CD14-positive monocyte (primary cell): ENCODE measurements at regions not wholly inside any gene's neighbourhood (a gene's known extent, or its start where the extent isn't known, plus 50 kb on each side); places are given as distances from the start of the nearest gene placed in this dataset.

Experiments used
- DNase-seq, 3 donors: peaks; one replicate each; pipeline ENCODE4 v3.0.0-alpha.2; 2011 to 2022
- H2AFZ ChIP-seq: 2 replicates; pipeline ENCODE4 v1.6.0; 2012; ENCODE audit warnings: mild to moderate bottlenecking, low read depth, low read length, inconsistent platforms; ENCODE audit not compliant: insufficient read depth, poor library complexity, severe bottlenecking
- H3K27ac ChIP-seq, 2 donors: 1 replicate in 1 of 2; 2 replicates in 1 of 2; pipeline ENCODE4 v1.5.1; 2012 to 2013; ENCODE audit warnings: low read length in 2 of 2, control low read depth in 1 of 2, inconsistent platforms in 1 of 2, low read depth in 1 of 2, mild to moderate bottlenecking in 1 of 2
- H3K27me3 ChIP-seq, 2 donors: one replicate each; pipeline versions ENCODE4 v1.6.0 to v1.6.1; 2011 to 2013; ENCODE audit warnings: low read length in 2 of 2; ENCODE audit not compliant: control insufficient read depth in 2 of 2, insufficient read depth in 2 of 2
- H3K36me3 ChIP-seq, 2 donors: replicated peaks in 1 of 2; 1 replicate in 1 of 2; 2 replicates in 1 of 2; pipeline versions ENCODE4 v1.5.1 to v1.6.1; 2012 to 2013; ENCODE audit warnings: low read length in 2 of 2, control low read depth in 1 of 2, inconsistent platforms in 1 of 2, mild to moderate bottlenecking in 1 of 2; ENCODE audit not compliant: insufficient read depth in 2 of 2, control insufficient read depth in 1 of 2
- H3K4me1 ChIP-seq, 2 donors: 1 replicate in 1 of 2; 2 replicates in 1 of 2; pipeline versions ENCODE4 v1.5.1 to v1.6.1; 2012 to 2013; ENCODE audit warnings: low read length in 2 of 2, control low read depth in 1 of 2, inconsistent platforms in 1 of 2, mild to moderate bottlenecking in 1 of 2, moderate library complexity in 1 of 2; ENCODE audit not compliant: insufficient read depth in 2 of 2, control insufficient read depth in 1 of 2
- H3K4me2 ChIP-seq: replicated peaks from 2 replicates; pipeline ENCODE3; 2012; ENCODE audit warnings: low read length, moderate library complexity, mild to moderate bottlenecking; ENCODE audit not compliant: poor library complexity, severe bottlenecking; ENCODE audit errors: extremely low read depth
- H3K4me3 ChIP-seq, 3 experiments: fragments of 200-600 bp in 1 of 3; sonication (generic) in 1 of 3; replicated peaks in 1 of 3; 1 replicate in 2 of 3; 2 replicates in 1 of 3; pipeline ENCODE4 v1.5.1; 2011 to 2013; ENCODE audit warnings: low read length in 3 of 3, mild to moderate bottlenecking in 3 of 3, control low read depth in 2 of 3, low read depth in 2 of 3, inconsistent platforms in 1 of 3, moderate library complexity in 1 of 3
- H3K79me2 ChIP-seq: 2 replicates; pipeline ENCODE4 v1.6.0; 2012; ENCODE audit warnings: mild to moderate bottlenecking, control low read depth, inconsistent platforms, low read length, moderate library complexity; ENCODE audit not compliant: insufficient read depth
- H3K9ac ChIP-seq: 2 replicates; pipeline ENCODE4 v1.6.0; 2017; ENCODE audit warnings: low read length, mild to moderate bottlenecking; ENCODE audit not compliant: insufficient read depth, poor library complexity, severe bottlenecking
- H3K9me3 ChIP-seq, 2 donors: replicated peaks in 1 of 2; 1 replicate in 1 of 2; 2 replicates in 1 of 2; pipeline versions ENCODE4 v1.5.1 to v1.6.1; 2012 to 2013; ENCODE audit warnings: low read length in 2 of 2, control low read depth in 1 of 2; ENCODE audit not compliant: control insufficient read depth in 1 of 2, insufficient read depth in 1 of 2
- H4K20me1 ChIP-seq: 2 replicates; pipeline ENCODE4 v1.6.0; 2012; ENCODE audit warnings: mild to moderate bottlenecking, low read length, control low read depth, moderate library complexity; ENCODE audit not compliant: insufficient read depth
- H3K27ac Mint-ChIP-seq, 7 donors: one replicate each; pipeline ENCODE4 v1.8.0; 2020; ENCODE audit warnings: mild to moderate bottlenecking in 7 of 7, mixed read lengths in 7 of 7, moderate library complexity in 6 of 7, inconsistent platforms in 2 of 7
- H3K27me3 Mint-ChIP-seq, 3 donors: one replicate each; pipeline ENCODE4 v1.8.0; 2021 to 2022; ENCODE audit warnings: low read depth in 3 of 3, mild to moderate bottlenecking in 3 of 3, mixed read lengths in 3 of 3, moderate library complexity in 3 of 3, inconsistent platforms in 1 of 3
- H3K36me3 Mint-ChIP-seq, 2 donors: one replicate each; pipeline ENCODE4 v1.8.0; 2020; ENCODE audit warnings: mixed read lengths in 2 of 2, inconsistent platforms in 1 of 2, mild to moderate bottlenecking in 1 of 2
- H3K4me1 Mint-ChIP-seq: one replicate; pipeline ENCODE4 v1.8.0; 2020; ENCODE audit warnings: mild to moderate bottlenecking, mixed read lengths
- H3K4me3 Mint-ChIP-seq, 2 donors: one replicate each; pipeline ENCODE4 v1.8.0; 2020; ENCODE audit warnings: mild to moderate bottlenecking in 2 of 2, mixed read lengths in 2 of 2, moderate library complexity in 1 of 2
- H3K9me3 Mint-ChIP-seq, 7 donors: one replicate each; pipeline ENCODE4 v1.8.0; 2020 to 2022; ENCODE audit warnings: mixed read lengths in 7 of 7, mild to moderate bottlenecking in 6 of 7, moderate library complexity in 6 of 7, inconsistent platforms in 2 of 7
- CTCF ChIP-seq: fragments of 200-600 bp; IDR thresholded peaks from one replicate; pipeline ENCODE4 v1.8.0; 2022; ENCODE audit warnings: antibody characterized with exemption, mild to moderate bottlenecking
- WGBS: methylation state at CpG from one replicate; pipeline ENCODE4 v1.1.5; 2013; ENCODE audit warnings: missing lambda C conversion rate; ENCODE audit not compliant: insufficient coverage; 5-methylcytosine and 5-hydroxymethylcytosine counted together
- intact Hi-C, 2 donors: fragments of 100-400 bp; cut with micrococcal nuclease; formaldehyde crosslinking; loops; one replicate each; pipeline versions ENCODE4 v1.15.0 to v1.15.1; 2023

GRCh38 chr5:136894070-136894469 is 528.7 kb upstream of the TRPC7 start:
- intact Hi-C loops = no loop called here
- Histone ChIP-seq H3K4me2 (no peak overlapping the region), H3K4me1 (no peaks in the 10 kb centered on the region), H2AFZ (no peak overlapping the region), H4K20me1 (no peaks in the 10 kb centered on the region), H3K9me3 (no peaks in the 10 kb centered on the region), H3K27me3 (no peaks in the 10 kb centered on the region), H3K27ac (no peak overlapping the region), H3K4me3 (no peak overlapping the region), H3K79me2 (no peaks in the 10 kb centered on the region), H3K36me3 (no peaks in the 10 kb centered on the region), H3K9ac (no peak overlapping the region)
- WGBS = no CpG with 5 or more reads among the region's 5 CpGs
- Mint-ChIP-seq H3K9me3 (peaks cover 0 to 6% (median 2%) of the 10 kb centered on the region in 7 donors), H3K36me3 (no peaks in the 10 kb centered on the region), H3K4me1 (no peaks in the 10 kb centered on the region), H3K27ac (no peak overlapping the region), H3K4me3 (no peak overlapping the region), H3K27me3 (peaks cover 0 to 3% (median 0%) of the 10 kb centered on the region in 3 donors)
- no peak for DNase-seq
- TF ChIP-seq CTCF = no peak

- Histone ChIP-seq H3K9me3 (no peaks in the 10 kb centered on the region), H3K4me3 (no peak overlapping the region), H2AFZ (no peak overlapping the region), H3K27me3 (no peaks in the 10 kb centered on the region), H4K20me1 (no peaks in the 10 kb centered on the region), H3K27ac (no peak overlapping the region), H3K36me3 (no peaks in the 10 kb centered on the region), H3K9ac (no peak overlapping the region), H3K4me2 (no peak overlapping the region), H3K79me2 (no peaks in the 10 kb centered on the region), H3K4me1 (no peaks in the 10 kb centered on the region)
- no CpG with 5 or more reads among the region's 3 CpGs for WGBS
- intact Hi-C loops = no loop called here
- H3K4me3 Mint-ChIP-seq = no peak overlapping the region
- no peaks in the 10 kb centered on the region for H3K4me1 Mint-ChIP-seq
- no peak for DNase-seq
- peaks cover 0 to 6% (median 0%) of the 10 kb centered on the region in 7 donors for H3K9me3 Mint-ChIP-seq
- no peaks in the 10 kb centered on the region for H3K36me3 Mint-ChIP-seq
- peaks cover 0 to 2% (median 0%) of the 10 kb centered on the region in 3 donors for H3K27me3 Mint-ChIP-seq
- TF ChIP-seq CTCF = no peak
- H3K27ac Mint-ChIP-seq = no peak overlapping the region
Measured at GRCh38 chr5:136892000-136892399, 526.7 kb upstream of the TRPC7 start.
